Right ventricle myocardium inferior (tissue), 1 donor: ENCODE measurements at regions not wholly inside any gene's neighbourhood (a gene's known extent, or its start where the extent isn't known, plus 50 kb on each side); places are given as distances from the start of the nearest gene placed in this dataset.
"Not testable (repeated sequence)": the region's sequence is repeated elsewhere in the genome, so short reads cannot be mapped to it uniquely, and the experiment has no call there.

ENCODE experiments used
- ATAC-seq: fragments of 200-7000 bp; cut with Tn5 transposase; one replicate; pipeline ENCODE4 v1.9.1; 2020; ENCODE audit warnings: mild to moderate bottlenecking, moderate library complexity
- DNase-seq: peaks from one replicate; pipeline ENCODE4 v3.0.0; 2021; ENCODE audit errors: missing footprints
- intact Hi-C: fragments of 100-400 bp; cut with DNase I; formaldehyde crosslinking; loops from one replicate; pipeline ENCODE4 v1.11.0; 2022
- donor health status: DM: no; HTN: yes; CAD: no; lungs with severe emphysema.

DNA sequence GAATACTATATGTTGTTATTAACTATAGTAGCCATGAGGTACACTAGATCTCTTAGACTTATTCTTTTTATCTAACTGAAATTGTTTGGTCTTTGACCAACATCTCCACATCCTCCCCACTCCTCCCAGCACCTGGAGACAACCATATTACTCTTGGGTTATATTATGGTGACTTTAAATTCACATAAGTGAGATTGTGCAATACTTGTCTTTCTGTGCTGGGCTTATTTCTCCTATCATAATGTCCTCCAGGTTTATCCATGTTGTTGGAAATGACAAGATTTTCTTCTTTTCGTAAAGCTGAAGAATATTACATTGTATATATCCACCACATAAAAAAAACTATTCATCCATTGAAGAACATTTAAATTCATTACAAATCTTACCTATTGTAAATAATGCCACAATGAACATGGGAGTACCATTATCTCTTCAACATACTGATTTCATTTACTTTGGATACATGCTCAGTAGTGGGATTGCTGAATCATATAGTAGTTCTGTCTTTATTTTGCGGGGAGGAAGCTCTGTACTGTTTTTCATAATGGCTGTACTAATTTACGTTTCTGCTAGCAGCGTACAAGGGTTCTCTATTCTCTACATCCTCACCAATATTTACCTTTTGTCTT, 159.2 kb upstream of the SCN7A start:
- no peak for ATAC-seq
- intact Hi-C loops: no loop called here
- DNase-seq: no peak

DNA sequence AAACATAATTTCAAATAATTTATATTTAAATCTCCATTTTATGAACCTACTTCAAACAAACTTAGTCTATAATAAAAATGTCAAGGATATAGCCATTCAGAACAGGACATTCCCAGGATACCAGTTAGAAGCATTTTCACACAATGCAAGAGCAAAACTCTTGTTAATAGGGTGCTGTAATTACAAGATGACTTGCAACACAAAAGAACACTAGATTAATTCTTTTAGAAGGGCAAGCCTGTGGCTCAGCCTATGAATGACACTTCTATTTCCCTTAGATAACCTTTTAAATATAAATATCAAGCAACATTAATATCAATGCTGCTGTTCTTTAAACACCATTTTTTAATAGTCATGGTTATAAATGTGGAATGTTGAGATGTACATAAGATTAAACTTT, 157.9 kb upstream of the SCN7A start:
- intact Hi-C loops: no loop called here
- ATAC-seq (no peak), DNase-seq (no peak)

DNA sequence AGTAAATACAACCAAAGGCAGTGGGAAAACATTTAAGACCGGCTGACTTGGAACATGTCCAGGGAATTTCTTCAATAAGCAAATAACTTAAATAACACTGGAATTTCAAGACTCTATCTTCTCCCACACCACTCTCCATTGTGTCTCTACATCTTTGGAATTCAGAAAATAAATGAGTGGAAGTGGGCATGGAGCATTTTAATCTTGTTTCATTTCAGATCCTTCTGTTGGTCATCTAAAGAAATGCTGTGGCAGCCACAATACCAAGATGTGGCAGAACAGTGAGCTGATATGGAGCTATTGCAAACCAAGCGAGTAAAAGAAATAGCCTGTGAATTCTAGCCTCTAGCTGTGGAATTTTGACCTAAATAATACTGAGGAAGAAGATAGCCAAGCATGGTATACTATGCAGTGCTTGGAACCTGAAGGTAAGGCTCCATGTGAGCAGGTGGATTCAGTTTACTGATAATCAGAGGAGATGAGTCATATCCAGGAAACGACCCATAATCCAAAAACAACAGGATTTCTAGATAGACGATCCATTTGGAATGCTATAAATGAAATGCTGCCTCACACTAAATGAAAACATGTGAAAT, 157.1 kb upstream of the SCN7A start:
- ATAC-seq: no peak
- intact Hi-C loops: no loop called here
- DNase-seq: no peak

DNA sequence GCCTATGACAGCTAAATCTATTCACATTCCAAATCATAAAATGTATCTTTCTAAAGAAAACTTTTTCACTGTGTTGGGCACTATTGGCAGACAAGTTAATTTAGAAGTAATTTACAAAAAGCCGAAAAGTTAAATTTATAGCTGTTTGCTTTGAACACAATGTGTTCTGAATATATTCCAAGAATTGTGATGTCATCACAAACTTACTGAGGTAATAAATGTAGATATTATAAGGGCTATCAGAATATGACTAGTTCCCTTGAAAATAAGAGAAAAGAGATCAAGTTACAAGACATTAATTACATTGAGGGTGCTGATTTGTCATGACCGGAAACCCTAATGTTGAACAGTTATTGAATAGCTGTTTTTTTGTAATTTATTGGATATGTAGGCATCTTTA, 153.9 kb upstream of the SCN7A start:
- ATAC-seq (no peak), DNase-seq (no peak)
- intact Hi-C loops: loop anchor here (10.0 kb wide), 1 partner anchor 547 kb away; no protein-coding TSS in a partner anchor

DNA sequence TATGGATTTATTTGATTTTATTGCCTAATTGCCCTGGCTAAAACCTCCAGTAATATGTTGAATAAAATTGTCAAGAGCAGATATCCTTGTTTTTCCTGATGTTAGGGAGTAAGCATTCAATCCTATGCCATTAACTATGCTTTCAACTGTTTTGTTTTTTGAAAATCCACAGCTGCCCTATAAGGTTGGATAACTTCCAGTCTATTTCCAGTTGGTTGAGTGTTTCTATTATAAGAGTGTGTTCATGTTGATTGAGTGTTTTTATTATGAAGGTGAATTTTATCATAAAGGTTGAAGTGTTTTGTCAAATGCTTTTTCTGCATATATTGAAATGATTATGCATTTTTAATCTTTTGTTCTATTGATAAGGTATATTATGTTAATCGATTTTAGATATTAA, 149.9 kb upstream of the SCN7A start:
- ATAC-seq (no peak), DNase-seq (no peak)
- intact Hi-C loops: loop anchor here (10.0 kb wide), 1 partner anchor 551 kb away; no protein-coding TSS in a partner anchor

DNA sequence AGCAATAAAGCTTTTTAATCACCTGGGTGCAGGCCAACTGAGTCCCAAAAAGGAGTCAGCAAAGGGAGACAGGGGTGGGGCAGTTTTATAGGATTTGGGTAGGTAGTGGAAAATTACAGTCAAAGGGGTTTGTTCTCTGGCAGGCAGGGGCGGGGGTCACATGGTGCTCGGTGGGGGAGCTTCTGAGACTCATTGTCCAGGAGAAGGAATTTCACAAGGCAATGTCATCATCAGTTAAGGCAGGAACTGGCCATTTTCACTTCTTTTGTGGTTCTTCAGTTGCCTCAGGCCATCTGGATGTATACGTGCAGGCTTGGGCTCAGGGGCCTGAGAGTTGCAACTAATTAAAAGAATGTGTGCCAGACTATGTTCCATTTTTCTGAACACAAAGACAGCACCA, 147.5 kb upstream of the SCN7A start:
- intact Hi-C loops: loop anchor here (10.0 kb wide), 1 partner anchor 553 kb away; no protein-coding TSS in a partner anchor
- ATAC-seq, DNase-seq: not testable (repeated sequence)

DNA sequence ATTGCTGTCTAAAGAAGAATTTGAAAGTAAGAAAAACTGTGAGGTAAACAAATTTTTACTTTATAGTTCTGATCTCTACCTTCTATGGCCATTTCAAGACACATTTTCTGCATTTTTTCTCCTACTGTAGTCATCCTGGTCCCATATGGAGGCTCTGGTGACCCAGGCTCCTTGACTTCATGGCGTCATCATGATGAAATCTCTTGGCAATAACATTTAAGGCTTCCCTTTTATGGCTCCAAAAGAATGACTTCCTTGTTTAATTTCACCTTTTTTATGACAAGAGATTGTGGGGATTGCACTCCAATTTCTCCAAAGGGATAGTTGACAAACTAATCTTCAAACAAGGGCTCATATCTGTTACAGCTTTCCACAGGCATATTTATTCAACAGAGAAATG, 143.0 kb upstream of the SCN7A start:
- no peak for DNase-seq
- no peak for ATAC-seq
- intact Hi-C loops: no loop called here

DNA sequence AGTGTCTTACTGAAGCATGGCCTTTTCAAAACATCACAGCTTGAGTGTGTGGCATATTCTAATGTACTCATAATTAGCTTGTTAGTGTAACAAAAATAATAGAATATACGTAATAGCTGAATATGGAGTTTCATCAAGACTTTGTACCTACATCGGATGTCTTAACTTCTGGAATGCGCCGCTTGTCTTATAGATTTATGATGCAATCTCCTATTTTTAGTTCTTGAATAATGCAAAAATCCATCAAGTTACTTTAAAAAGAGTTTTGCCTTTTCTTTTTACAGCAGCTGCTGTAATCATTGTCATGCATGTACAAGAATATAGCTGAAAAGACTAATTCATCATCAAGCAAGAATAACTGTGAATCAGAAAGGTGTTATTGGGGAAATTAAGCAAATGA, 140.7 kb upstream of the SCN7A start:
- ATAC-seq (no peak), DNase-seq (no peak)
- intact Hi-C loops: no loop called here

DNA sequence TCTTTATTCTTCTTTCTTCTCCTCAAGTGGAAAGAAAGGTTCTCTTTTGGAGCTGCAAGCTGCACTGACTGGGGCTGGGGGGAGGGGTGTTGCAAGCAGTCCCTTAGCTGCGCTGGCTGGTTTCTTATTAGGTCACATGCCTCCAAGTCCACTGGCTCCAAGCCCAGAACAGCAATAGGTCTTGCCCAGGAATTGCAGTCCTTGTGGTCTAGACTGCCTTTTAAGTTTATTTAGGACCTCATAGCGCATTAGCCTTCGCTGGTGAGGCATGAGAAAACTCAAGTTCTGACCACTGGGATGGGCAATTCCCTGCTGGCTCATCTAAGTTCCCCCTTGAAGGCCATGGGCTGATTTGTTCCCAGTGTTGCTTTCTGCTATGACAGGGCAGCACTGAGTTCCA, 138.6 kb upstream of the SCN7A start:
- no peak for ATAC-seq
- no peak for DNase-seq
- intact Hi-C loops: no loop called here

DNA sequence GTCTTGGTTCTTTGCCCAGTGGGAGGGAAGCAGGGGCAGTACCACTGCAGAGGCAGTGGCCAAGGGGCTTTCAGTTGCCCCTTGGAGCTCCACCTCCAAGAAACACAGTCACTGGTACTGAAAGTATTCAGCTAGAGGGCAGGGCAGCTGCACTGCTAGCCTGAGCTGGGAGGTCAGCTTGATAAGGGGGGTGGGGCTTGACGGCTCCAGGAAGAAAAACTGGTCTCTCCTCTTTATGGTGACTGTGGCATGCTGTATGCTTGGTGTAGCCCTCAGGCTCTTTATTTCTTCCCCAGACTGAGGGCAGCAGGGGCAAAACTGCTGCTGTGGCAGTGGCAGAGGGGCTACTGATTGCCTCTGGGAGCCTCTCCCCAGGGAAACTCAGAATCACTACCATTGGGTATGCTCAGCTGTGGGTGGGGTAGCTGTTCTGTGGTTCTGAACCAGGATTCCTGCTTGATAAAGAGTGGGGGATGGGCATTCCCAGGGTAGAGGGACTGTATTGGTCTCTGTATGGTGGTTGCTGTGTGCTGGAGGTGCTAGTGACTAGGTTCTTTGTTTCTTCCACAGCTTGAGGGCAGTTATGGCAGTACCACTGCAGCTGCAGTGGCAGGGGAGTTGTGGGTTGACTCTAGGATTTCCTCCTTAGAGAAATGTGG, 134.6 kb upstream of the SCN7A start:
- intact Hi-C loops: no loop called here
- DNase-seq (no peak), ATAC-seq (peak; percentile 50)

DNA sequence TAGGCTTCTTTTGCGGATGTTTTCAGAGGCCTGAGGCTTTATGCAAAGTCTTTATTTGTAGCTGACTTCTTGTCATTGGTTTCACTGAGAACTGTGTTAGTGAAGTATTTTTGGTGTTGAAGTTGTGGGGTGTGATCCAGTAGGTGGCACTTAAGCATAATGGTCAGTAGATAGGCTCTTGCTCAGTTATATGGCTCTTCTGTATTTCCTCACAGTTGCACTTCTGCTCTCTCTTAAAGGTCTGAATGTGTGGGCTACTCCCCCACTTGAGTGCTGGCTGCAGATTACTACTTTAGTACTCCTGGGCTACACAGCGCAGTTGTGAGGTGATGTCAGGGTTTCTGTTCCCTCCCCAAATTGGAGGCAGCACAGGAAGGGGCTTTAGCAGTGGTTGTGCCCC, 133.8 kb upstream of the SCN7A start:
- ATAC-seq (peak; percentile 73), DNase-seq (no peak)
- intact Hi-C loops: no loop called here

DNA sequence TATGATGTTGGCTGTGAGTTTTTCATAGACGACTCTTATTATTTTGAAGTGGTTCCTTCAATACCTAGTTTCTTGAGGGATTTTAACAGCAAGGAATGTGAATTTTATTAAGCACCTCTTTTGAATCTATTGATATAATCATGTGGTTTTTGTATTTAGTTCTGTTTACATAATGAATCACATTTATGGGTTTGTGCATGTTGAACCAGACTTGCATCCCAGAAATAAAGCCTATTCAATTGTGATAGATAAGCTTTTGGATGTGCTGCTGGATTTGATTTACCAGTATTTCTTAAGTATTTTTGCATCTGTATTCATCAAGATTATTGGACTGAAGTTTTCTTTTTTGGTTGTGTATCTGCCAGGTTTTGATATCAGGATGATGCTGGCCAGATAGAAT, 131.6 kb upstream of the SCN7A start:
- DNase-seq (no peak), ATAC-seq (no peak)
- intact Hi-C loops: no loop called here

DNA sequence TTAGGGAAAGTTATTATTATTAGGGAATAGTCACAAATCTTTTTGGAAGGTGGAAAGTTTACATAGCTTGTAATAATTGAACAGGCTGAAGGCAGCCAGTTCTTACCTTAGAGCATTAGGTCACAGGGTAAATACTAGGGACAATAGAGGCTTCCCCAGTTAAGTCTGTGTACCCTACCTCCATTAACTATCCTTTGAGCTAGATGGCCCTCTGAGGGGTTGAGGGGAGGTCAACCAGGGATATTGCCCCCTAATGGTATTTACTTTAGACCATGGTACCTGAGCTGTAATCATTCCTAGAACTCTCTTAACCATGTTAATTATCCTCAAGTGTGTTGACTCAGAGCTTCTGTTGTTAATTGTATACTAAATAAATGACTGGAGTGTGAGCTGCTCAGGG, 120.5 kb upstream of the SCN7A start:
- no peak for DNase-seq
- no peak for ATAC-seq
- intact Hi-C loops: no loop called here

DNA sequence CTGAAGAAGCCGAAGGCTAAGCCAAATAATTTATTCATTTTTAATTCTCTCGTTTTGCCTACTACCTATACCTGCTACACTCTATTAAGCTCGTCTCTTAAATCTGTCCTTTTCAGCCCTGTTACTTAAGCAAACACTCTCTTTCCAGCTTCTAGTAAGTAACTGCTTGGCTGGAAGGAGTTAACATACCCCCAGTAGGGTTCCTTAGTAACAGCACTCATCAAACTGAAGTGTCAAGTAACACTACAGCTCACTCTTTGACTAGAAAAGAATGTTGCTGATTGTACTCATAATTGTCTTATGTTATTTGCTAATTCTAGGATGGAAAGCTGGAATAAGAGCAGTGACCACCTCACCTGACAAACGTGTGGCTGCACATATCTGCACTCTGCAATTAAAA, 120.0 kb upstream of the SCN7A start:
- ATAC-seq: no peak
- intact Hi-C loops: no loop called here
- no peak for DNase-seq

DNA sequence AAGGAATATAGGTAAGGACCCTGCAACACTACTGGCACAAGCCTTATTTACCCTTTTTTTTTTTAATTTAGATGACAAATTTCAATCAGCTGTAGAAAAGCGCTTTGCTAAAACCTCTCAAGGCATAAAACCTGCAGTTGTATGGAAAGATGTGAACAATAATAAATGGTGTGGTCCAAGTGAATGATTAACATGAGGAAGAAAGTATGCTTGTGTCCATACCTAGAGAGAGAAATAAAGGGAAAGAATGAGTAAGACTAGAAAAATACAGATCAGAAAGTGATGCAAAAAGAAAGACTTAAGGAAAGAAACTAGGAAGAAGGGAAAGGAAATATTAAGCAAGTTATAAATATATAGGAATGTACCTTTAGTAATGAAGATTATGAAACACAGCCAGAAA, 119.2 kb upstream of the SCN7A start:
- ATAC-seq (no peak), DNase-seq (no peak)
- intact Hi-C loops: no loop called here

DNA sequence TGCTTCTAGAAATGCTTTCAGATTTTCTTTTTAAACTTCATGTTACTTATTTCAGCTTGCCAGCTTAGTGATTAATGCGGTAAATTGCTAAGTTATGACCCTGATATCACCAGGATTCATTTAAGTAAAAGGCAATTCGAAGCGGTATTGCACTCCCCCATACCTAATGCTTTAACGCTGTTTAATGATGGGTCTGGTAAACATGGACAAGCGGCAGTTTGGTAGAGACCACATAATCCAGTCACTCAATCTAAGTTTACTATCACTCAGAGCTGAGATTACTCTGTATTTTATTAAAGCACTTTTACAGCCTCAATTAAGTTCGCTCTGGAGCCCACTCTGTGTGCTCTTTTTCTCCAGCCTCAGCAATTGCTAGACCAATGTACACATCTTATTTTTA, 118.2 kb upstream of the SCN7A start:
- no peak for ATAC-seq
- no peak for DNase-seq
- intact Hi-C loops: no loop called here

DNA sequence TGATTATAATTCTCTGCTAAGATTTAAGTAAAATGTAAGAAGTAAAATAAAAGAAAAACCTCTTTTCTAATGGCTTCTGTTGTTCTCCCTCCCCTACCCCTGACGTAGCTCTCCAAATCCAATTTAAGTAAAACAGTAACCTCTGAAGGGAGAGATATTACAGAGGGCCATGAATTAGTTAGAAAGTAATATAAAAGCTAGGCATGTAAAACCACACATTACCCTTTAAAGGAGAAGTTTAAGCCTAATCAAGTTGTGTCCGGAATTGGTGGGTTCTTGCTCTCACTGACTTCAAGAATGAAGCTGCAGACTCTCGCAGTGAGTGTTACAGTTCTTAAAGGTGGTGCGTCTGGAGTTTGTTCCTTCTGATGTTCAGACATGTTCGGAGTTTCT, 116.9 kb upstream of the SCN7A start:
- DNase-seq: no peak
- intact Hi-C loops: no loop called here
- no peak for ATAC-seq

DNA sequence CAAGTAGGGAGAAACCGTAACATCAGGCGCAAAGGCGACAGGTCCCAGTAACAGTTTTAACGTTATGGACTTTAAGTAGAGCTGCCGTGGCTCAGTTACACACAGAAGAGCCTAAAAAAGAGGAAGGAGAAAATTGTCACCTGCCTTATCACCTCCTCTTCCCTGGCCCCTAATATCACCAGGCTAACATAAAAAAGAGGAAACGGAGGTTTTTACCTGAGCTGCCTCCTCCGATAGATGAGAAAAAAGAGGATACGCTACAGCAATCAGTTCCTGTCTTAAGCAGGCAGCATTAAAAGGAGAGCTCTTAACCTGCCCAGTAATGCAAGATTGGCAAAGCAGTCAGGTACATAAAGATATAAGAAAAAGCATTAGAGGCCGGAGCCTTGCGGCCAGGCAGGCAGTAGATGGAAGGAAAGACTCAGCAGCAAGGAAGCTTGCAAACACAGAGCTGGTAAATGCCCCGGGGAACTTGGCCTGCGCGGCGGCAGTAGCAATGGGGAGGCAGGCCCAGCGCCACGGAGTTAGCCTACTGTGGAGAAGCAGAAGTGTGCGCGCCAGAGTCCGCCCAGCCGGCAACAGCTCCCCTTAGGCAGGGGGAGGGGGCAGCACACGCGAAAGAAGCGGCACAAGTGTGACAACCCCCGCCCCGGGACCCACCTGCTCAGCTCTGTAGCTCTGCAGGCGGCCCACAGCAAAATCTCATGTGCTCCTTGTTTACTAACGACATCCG, 116.3 kb upstream of the SCN7A start:
- DNase-seq: peak; percentile 55
- ATAC-seq: no peak
- intact Hi-C loops: no loop called here

DNA sequence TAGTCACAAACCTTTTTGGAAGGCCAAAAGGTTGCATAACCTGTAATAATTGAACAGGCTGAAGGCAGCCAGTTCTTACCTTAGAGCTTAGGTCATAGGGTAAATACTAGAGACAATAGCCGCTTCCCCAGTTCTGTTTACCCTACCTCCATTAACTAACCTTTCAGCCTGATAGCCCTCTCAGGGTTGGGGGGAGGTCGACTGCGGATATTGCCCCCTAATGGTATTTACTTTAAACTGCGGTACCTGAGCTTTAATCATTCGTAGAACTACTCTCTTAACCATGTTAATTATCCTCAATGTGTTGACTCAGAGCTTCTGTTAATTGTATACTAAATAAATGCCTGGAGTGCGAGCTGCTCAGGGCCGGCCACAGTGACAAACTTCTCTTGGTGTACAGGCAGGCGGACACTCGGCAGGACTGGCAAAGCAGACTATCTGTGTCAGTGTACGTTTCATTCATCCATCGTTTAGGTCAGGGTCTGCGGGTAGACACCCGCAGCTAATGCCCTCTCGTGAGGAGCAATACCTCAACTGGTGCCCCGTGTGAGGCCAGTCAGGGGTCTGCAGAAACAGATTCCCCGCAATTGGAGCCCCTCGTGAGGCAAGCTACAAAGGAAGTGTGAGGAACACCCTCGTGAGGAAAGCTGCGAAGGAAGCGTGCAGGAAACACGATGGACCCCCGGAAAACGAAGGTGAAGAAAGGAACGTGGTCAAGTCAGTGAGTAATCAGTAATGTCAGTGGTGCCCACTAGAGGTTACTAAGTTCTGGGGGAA, 115.3 kb upstream of the SCN7A start:
- ATAC-seq (no peak), DNase-seq (peak; percentile 34)
- intact Hi-C loops: no loop called here
